ENCODE measurements at regions not wholly inside any gene's neighbourhood (a gene's known extent, or its start where the extent isn't known, plus 50 kb on each side); places are given as distances from the start of the nearest gene placed in this dataset.

DNA sequence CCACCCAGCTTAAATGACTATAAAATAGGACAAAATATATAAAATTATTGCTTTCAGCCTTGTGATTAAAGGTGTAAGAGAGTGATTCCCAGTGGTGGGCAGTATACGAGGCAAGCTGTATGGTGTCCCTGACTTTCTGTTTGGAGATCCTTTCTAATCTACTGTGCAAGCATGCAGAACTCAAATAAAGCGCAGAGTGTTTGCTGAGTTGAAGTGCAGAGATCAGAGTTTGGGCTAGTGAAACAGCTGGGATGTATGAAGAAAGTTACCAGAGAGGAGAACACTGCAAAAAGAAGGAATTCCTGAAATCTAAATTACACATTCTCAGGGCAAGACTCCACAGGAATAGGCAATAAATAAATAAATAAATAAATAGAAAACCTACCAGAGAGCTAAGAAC, 218.5 kb upstream of the TLL1 start:
- H3K4me1 ChIP-seq: no peaks in the 10 kb centered on the region
- no peaks in the 10 kb centered on the region for H3K27me3 ChIP-seq (ENCODE audit: control insufficient read depth, insufficient read depth, low read length)

GRCh38 chr4:165656399-165656798, 216.6 kb upstream of the TLL1 start:
- no peak overlapping the region for H3K4me3 ChIP-seq (ENCODE audit: low read depth, low read length)
- TF ChIP-seq, protein P1, sequence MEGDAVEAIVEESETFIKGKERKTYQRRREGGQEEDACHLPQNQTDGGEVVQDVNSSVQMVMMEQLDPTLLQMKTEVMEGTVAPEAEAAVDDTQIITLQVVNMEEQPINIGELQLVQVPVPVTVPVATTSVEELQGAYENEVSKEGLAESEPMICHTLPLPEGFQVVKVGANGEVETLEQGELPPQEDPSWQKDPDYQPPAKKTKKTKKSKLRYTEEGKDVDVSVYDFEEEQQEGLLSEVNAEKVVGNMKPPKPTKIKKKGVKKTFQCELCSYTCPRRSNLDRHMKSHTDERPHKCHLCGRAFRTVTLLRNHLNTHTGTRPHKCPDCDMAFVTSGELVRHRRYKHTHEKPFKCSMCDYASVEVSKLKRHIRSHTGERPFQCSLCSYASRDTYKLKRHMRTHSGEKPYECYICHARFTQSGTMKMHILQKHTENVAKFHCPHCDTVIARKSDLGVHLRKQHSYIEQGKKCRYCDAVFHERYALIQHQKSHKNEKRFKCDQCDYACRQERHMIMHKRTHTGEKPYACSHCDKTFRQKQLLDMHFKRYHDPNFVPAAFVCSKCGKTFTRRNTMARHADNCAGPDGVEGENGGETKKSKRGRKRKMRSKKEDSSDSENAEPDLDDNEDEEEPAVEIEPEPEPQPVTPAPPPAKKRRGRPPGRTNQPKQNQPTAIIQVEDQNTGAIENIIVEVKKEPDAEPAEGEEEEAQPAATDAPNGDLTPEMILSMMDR (IDR thresholded peaks at IDR 0.05): no peak
- H3K79me2 ChIP-seq: no peaks in the 10 kb centered on the region
- H3K36me3 ChIP-seq (ENCODE audit: control insufficient read depth, insufficient read depth, low read length): no peaks in the 10 kb centered on the region
- H2AFZ ChIP-seq: no peak overlapping the region
- H3K27me3 ChIP-seq (ENCODE audit: control insufficient read depth, insufficient read depth, low read length): no peaks in the 10 kb centered on the region
- no peaks in the 10 kb centered on the region for H3K9me3 ChIP-seq (ENCODE audit: control insufficient read depth, low read length)
- no peak overlapping the region for H3K4me2 ChIP-seq (ENCODE audit: low read length)
- H3K9ac ChIP-seq: no peak overlapping the region
- H3K4me1 ChIP-seq: no peaks in the 10 kb centered on the region
- no peak overlapping the region for H3K27ac ChIP-seq

More for the DNA sequence above, 218.5 kb upstream of the TLL1 start:
- no peak overlapping the region for H3K4me3 ChIP-seq (ENCODE audit: low read depth, low read length)
- TF ChIP-seq, protein P1 (IDR thresholded peaks at IDR 0.05): no peak
- H3K79me2 ChIP-seq: no peaks in the 10 kb centered on the region
- H3K36me3 ChIP-seq (ENCODE audit: control insufficient read depth, insufficient read depth, low read length): no peaks in the 10 kb centered on the region
- H3K9me3 ChIP-seq (ENCODE audit: control insufficient read depth, low read length): no peaks in the 10 kb centered on the region
- no peak overlapping the region for H2AFZ ChIP-seq
- H3K9ac ChIP-seq: no peak overlapping the region
- no peak overlapping the region for H3K27ac ChIP-seq
- H3K4me2 ChIP-seq (ENCODE audit: low read length): no peak overlapping the region

GRCh38 chr4:165656829-165657490, 216.1 kb upstream of the TLL1 start:
- TF ChIP-seq, protein P1 (IDR thresholded peaks at IDR 0.05): no peak
- H2AFZ ChIP-seq: no peak overlapping the region
- H3K27me3 ChIP-seq (ENCODE audit: control insufficient read depth, insufficient read depth, low read length): no peaks in the 10 kb centered on the region
- no peaks in the 10 kb centered on the region for H3K36me3 ChIP-seq (ENCODE audit: control insufficient read depth, insufficient read depth, low read length)
- no peak overlapping the region for H3K4me2 ChIP-seq (ENCODE audit: low read length)
- H3K9ac ChIP-seq: no peak overlapping the region
- no peak overlapping the region for H3K27ac ChIP-seq
- no peaks in the 10 kb centered on the region for H3K9me3 ChIP-seq (ENCODE audit: control insufficient read depth, low read length)
- no peaks in the 10 kb centered on the region for H3K79me2 ChIP-seq
- H3K4me3 ChIP-seq (ENCODE audit: low read depth, low read length): no peak overlapping the region
- H3K4me1 ChIP-seq: no peaks in the 10 kb centered on the region

DNA sequence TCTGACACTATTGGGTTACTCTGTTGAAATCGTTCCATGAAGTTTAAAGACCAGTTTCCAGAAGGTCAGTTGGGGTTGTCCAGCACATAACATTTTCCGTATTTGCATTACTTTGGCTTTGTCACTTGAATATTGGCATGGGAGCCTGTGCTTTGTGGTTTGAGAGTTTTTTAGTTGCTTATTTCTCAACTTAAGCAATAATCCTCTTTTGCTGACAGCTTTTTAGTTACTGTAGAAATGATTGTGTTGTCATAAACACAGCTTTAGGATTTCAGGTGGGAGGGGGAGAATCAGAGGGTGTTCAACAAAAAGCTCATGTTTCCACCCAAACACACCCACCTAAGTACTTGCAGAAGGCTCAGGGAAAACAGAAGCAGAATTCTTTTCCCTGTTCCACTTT, 210.7 kb upstream of the TLL1 start:
- Histone ChIP-seq H2AFZ (no peak overlapping the region), H3K9ac (no peak overlapping the region), H3K9me3 (ENCODE audit: control insufficient read depth, low read length) (no peaks in the 10 kb centered on the region), H3K79me2 (no peaks in the 10 kb centered on the region), H3K4me1 (no peaks in the 10 kb centered on the region), H3K4me3 (ENCODE audit: low read depth, low read length) (no peak overlapping the region), H3K27me3 (ENCODE audit: control insufficient read depth, insufficient read depth, low read length) (no peaks in the 10 kb centered on the region), H3K36me3 (ENCODE audit: control insufficient read depth, insufficient read depth, low read length) (no peaks in the 10 kb centered on the region), H3K4me2 (ENCODE audit: low read length) (no peak overlapping the region), H3K27ac (no peak overlapping the region)
- TF ChIP-seq, protein P1 (IDR thresholded peaks at IDR 0.05): no peak

- no peaks in the 10 kb centered on the region for H3K9me3 ChIP-seq (ENCODE audit: control insufficient read depth, low read length)
- TF ChIP-seq, protein P1 (IDR thresholded peaks at IDR 0.05): no peak
- no peak overlapping the region for H3K9ac ChIP-seq
- H3K27me3 ChIP-seq (ENCODE audit: control insufficient read depth, insufficient read depth, low read length): no peaks in the 10 kb centered on the region
- H3K4me3 ChIP-seq (ENCODE audit: low read depth, low read length): no peak overlapping the region
- no peak overlapping the region for H3K4me2 ChIP-seq (ENCODE audit: low read length)
- H3K36me3 ChIP-seq (ENCODE audit: control insufficient read depth, insufficient read depth, low read length): no peaks in the 10 kb centered on the region
- no peaks in the 10 kb centered on the region for H3K4me1 ChIP-seq
- no peak overlapping the region for H3K27ac ChIP-seq
- no peaks in the 10 kb centered on the region for H3K79me2 ChIP-seq
- no peak overlapping the region for H2AFZ ChIP-seq
Measured at GRCh38 chr4:165663411-165663810, 209.6 kb upstream of the TLL1 start.

All from parathyroid adenoma (tissue), 2 donors.